Activated CD8-positive, alpha-beta T cell treated with anti-CD3 and anti-CD28 coated beads for 36 hours (primary cell): ENCODE measurements at regions not wholly inside any gene's neighbourhood (a gene's known extent, or its start where the extent isn't known, plus 50 kb on each side); places are given as distances from the start of the nearest gene placed in this dataset.
"Not testable (repeated sequence)": the region's sequence is repeated elsewhere in the genome, so short reads cannot be mapped to it uniquely, and the experiment has no call there.

Experiments
- ATAC-seq: fragments of 200-7000 bp; cut with Tn5 transposase; one replicate; pipeline ENCODE4 v1.10.0; 2021; ENCODE audit warnings: mild to moderate bottlenecking, moderate library complexity
- CTCF ChIA-PET: fragments of 350-600 bp; sonication (Branson Sonifier 250); formaldehyde crosslinking; loops from one replicate; lab custom pipeline; 2021; ENCODE audit warnings: antibody characterized with exemption; lab: Charles Lee
- POLR2A ChIA-PET: fragments of 350-600 bp; sonication (Branson Sonifier 250); formaldehyde crosslinking; loops from one replicate; lab custom pipeline; 2021; ENCODE audit warnings: antibody characterized with exemption; lab: Charles Lee
- DNase-seq: peaks from one replicate; pipeline ENCODE4 v3.0.0-alpha.2; 2020
- H3K27ac Mint-ChIP-seq: one replicate; pipeline ENCODE4 v1.8.0; 2021; ENCODE audit warnings: mild to moderate bottlenecking, mixed read lengths
- H3K27me3 Mint-ChIP-seq: one replicate; pipeline ENCODE4 v1.8.0; 2021; ENCODE audit warnings: mixed read lengths
- H3K36me3 Mint-ChIP-seq: one replicate; pipeline ENCODE4 v1.8.0; 2021; ENCODE audit warnings: low read depth, mixed read lengths
- H3K4me1 Mint-ChIP-seq: one replicate; pipeline ENCODE4 v1.8.0; 2021; ENCODE audit warnings: low read depth, mixed read lengths
- H3K4me3 Mint-ChIP-seq: one replicate; pipeline ENCODE4 v1.8.0; 2021; ENCODE audit warnings: mild to moderate bottlenecking, moderate library complexity, mixed read lengths
- H3K9me3 Mint-ChIP-seq: one replicate; pipeline ENCODE4 v1.8.0; 2021; ENCODE audit warnings: mixed read lengths
- intact Hi-C: fragments of 100-400 bp; cut with micrococcal nuclease; formaldehyde crosslinking; loops from one replicate; pipeline ENCODE4 v1.10.0; 2022
- TF ChIP-seq, protein P1 (sequence below): fragments of 200-600 bp; IDR thresholded peaks from one replicate; pipeline ENCODE4 v1.8.0; 2022; ENCODE audit warnings: antibody characterized with exemption, mild to moderate bottlenecking

DNA sequence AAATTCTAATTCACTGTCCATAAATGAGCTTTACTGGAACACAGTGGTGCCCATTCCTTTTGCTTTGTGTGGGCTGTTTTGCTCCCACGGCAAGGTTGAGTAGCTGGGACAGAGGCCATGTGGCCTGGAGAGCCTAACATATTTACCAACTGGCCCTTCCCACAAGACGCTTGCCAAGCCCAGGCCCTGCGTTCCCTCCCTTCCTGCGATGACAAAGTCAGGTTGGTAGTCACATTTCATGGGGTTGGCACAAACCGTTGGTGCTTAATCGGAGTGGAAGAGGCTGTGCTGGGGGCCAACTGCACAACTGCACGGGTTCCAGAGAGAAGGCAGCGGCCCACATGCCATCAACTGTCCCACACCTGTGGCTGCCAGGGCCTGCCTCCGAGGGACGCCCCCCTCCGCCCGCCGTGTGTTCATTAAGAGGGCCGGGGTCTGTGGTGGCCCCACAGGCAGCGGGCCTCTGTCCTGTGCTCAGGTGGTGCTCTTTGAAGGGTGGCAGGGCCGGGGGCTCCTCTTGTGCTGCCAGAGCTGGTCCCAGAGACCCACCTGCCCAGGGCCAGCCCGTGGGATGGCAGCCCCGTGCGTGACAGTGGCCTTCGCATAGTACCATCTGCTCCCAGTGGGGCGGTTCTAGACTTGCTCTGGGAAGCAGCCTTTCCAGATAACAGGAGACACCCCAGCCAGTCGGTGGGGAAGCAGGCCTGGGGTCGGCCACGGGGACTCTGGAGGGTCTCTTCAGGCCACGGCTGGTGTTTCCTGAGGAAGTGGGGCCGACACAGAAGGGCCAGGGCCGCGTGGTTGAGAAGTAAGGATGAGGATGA lies 81.5 kb upstream of the CLDN5 start:
- H3K27me3 Mint-ChIP-seq: no peaks in the 10 kb centered on the region
- H3K36me3 Mint-ChIP-seq: no peaks in the 10 kb centered on the region
- CTCF ChIA-PET: interaction anchor here (1.1 to 1.3 kb wide), 2 partner anchors 22 to 25 kb away, joined by 3 read pairs; no protein-coding TSS in a partner anchor
- TF ChIP-seq, protein P1, sequence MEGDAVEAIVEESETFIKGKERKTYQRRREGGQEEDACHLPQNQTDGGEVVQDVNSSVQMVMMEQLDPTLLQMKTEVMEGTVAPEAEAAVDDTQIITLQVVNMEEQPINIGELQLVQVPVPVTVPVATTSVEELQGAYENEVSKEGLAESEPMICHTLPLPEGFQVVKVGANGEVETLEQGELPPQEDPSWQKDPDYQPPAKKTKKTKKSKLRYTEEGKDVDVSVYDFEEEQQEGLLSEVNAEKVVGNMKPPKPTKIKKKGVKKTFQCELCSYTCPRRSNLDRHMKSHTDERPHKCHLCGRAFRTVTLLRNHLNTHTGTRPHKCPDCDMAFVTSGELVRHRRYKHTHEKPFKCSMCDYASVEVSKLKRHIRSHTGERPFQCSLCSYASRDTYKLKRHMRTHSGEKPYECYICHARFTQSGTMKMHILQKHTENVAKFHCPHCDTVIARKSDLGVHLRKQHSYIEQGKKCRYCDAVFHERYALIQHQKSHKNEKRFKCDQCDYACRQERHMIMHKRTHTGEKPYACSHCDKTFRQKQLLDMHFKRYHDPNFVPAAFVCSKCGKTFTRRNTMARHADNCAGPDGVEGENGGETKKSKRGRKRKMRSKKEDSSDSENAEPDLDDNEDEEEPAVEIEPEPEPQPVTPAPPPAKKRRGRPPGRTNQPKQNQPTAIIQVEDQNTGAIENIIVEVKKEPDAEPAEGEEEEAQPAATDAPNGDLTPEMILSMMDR: no peak
- POLR2A ChIA-PET: interaction anchor here (1.3 kb wide), 1 partner anchor 29 kb away, joined by 3 read pairs; no protein-coding TSS in a partner anchor
- H3K9me3 Mint-ChIP-seq: no peaks in the 10 kb centered on the region
- no peak for ATAC-seq
- intact Hi-C loops: no loop called here
- no peak overlapping the region for H3K4me3 Mint-ChIP-seq
- no peak for DNase-seq
- H3K27ac Mint-ChIP-seq: no peak overlapping the region
- peaks cover 35% of the 10 kb centered on the region for H3K4me1 Mint-ChIP-seq

DNA sequence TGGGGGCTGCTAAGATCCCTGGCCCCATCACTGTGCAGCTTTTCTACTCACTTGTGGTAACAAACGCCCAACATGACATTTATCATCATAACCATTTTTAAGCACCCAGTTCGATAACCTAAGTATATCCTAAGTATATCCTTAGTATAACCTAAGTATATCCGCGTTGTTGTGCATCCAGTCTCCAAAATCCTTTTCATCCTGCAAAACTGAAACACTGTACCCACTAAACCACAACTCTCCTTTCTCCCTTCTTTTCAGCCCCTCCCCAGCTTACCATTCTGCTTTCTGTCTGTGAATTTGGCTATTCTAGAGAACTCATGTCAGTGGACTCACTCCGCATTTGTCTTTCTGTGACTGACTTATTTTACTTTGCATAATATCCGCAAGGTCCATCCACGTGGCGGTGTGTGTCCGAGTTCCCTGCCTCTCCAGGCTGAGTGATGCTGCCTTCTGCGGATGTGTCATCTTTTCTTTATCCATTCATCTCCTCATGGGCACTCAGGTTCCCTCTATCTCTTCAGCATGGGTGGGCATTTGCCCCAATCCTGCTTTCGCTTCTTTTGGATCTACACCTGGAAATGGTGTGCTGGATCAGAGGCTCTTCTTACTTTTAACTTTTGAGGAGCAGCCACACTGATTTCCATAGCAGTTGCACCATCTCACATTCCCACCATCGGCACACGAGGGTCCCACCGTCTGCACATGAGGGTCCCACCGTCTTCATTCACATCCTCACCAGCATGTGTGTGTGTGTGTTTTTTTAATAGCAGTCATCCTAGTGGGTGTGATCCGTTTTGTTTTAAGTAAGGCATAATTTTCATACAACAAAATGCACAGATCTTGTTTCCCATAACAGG lies 82.4 kb upstream of the CLDN5 start:
- POLR2A ChIA-PET: interaction anchor here (1.3 kb wide), 1 partner anchor 30 kb away, joined by 3 read pairs; no protein-coding TSS in a partner anchor
- Mint-ChIP-seq H3K27me3 (no peaks in the 10 kb centered on the region), H3K36me3 (no peaks in the 10 kb centered on the region), H3K27ac (no peak overlapping the region), H3K9me3 (no peaks in the 10 kb centered on the region), H3K4me3 (no peak overlapping the region), H3K4me1 (peaks cover 41% of the 10 kb centered on the region)
- TF ChIP-seq, protein P1: no peak
- DNase-seq (no peak), ATAC-seq (no peak)
- intact Hi-C loops: no loop called here
- CTCF ChIA-PET: interaction anchor here (1.0 kb wide), 1 partner anchor 23 kb away, joined by 3 read pairs; no protein-coding TSS in a partner anchor

DNA sequence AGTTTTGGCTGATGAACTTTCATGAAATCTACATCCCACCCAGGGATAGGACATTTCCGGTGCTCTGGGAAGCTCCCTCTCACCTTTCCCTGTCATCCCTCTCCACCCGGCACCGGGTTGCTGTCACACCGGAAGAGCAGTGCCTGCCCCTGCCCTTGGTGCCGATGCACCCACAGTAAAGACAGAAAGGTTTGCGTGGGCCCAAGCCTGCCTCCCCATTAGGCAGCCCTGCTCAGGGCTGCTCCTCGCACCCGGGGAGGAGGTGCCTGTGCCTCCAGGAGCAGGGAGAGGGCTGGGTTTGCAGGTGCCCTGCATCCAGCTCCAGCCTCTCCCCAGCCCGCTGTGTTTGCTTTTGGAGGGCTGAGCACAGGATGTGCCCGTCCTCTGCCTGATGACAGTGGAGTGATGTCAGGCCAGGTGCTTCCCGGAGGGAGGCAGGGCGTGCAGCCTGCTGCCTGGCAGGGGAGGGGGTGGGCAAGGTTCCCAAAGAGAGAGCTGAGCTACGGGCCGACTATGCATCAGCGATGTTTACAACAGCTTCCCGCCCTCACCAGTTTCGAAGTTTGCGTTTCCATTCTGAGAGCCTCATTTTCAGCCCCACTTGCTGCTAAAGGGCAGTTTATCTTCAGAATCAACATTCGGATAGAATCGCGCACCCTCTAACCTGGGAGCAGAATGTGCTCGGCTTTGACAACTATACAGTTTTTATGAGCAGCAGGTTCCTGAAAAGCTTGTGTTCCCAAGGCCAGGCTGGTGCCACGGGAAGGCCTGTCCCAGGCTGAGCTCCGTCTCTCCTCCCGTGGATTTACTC lies 83.2 kb upstream of the CLDN5 start:
- Mint-ChIP-seq H3K27me3 (no peaks in the 10 kb centered on the region), H3K4me3 (no peak overlapping the region), H3K27ac (peak overlapping the region; percentile 44), H3K9me3 (no peaks in the 10 kb centered on the region), H3K4me1 (peaks cover 45% of the 10 kb centered on the region), H3K36me3 (no peaks in the 10 kb centered on the region)
- ATAC-seq (peak; percentile 52), DNase-seq (peak; percentile 50)
- ChIA-PET CTCF (interaction anchor here (0.8 to 1.0 kb wide), 3 partner anchors 9 to 23 kb away, joined by 3 read pairs; no protein-coding TSS in a partner anchor), POLR2A (interaction anchor here (0.5 to 1.2 kb wide), 3 partner anchors 24 to 100 kb away, joined by 3 to 6 read pairs (median 3); no protein-coding TSS in a partner anchor)
- intact Hi-C loops: no loop called here
- TF ChIP-seq, protein P1: no peak

DNA sequence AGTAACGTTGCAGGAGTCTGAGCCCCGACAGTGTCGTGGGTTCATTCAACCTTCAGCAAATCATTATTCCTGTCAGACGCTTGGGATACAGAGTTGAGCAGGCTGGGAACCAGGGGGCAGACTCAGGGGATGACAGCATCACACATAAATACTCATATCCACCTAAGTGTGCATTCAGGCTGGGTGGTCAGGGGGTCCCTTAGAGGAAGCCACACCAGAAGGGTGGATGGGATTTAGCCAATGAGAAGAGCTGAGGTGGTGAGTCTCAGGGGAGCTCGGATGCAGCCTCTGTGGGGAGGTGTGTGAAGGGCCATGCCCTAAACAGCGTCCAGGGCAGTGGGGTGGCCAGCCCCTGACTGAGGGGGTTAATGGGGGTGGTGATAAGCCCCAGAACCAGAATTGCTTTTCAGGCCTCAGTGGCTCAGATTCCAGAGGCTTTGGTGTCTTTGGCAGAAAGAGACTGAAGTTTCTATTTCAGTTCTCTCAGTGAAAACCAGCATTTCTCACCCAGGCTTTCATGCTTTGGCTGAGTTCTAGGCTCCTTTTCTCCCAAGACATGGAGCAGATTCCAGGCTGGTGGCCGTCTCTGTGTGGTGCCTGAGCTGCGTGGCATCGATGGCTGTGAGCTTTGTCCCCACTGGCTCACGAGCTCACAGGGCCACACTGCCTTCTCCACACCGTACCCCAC lies 83.9 kb upstream of the CLDN5 start:
- intact Hi-C loops: no loop called here
- TF ChIP-seq, protein P1: no peak
- no peak for DNase-seq
- no peaks in the 10 kb centered on the region for H3K27me3 Mint-ChIP-seq
- POLR2A ChIA-PET: interaction anchor here (0.6 to 1.2 kb wide), 4 partner anchors 10 to 119 kb away, joined by 3 to 6 read pairs (median 3); no protein-coding TSS in a partner anchor
- H3K4me3 Mint-ChIP-seq: no peak overlapping the region
- H3K27ac Mint-ChIP-seq: no peak overlapping the region
- CTCF ChIA-PET: interaction anchor here (0.8 kb wide), 2 partner anchors 9 to 14 kb away, joined by 3 read pairs; no protein-coding TSS in a partner anchor
- peaks cover 37% of the 10 kb centered on the region for H3K4me1 Mint-ChIP-seq
- H3K36me3 Mint-ChIP-seq: no peaks in the 10 kb centered on the region
- no peaks in the 10 kb centered on the region for H3K9me3 Mint-ChIP-seq
- ATAC-seq: no peak

DNA sequence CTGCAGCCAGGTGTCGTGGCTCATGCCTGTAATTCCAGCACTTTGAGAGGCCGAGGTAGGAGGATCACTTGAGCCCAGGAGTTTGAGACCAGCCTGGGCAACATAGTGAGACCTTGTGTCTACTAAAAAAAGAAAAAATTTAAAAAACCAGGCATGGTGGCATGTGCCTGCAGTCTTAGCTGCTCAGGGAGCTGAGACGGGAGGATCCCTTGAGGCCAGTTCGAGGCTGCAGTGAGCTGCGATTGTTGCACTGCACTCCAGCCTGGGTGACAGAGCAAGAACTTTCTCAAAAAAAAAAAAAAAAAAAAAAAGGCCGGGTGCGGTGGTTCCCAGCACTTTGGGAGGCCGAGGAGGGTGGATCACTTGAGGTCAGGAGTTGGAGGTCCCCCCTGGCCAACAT lies 85.5 kb upstream of the CLDN5 start:
- H3K4me1 Mint-ChIP-seq: peaks cover 34% of the 10 kb centered on the region

More for the DNA sequence above, 85.5 kb upstream of the CLDN5 start:
- intact Hi-C loops: loop anchor here (10.0 kb wide), 1 partner anchor 85 kb away; the partner anchor contains the start of gene CLDN5
- POLR2A ChIA-PET, H3K27ac Mint-ChIP-seq, ATAC-seq, H3K27me3 Mint-ChIP-seq, H3K36me3 Mint-ChIP-seq, H3K9me3 Mint-ChIP-seq, H3K4me3 Mint-ChIP-seq, DNase-seq, CTCF ChIA-PET: not testable (repeated sequence)
